ENCODE measurements at regions not wholly inside any gene's neighbourhood (a gene's known extent, or its start where the extent isn't known, plus 50 kb on each side); places are given as distances from the start of the nearest gene placed in this dataset.

GRCh38 chr7:93015101-93015778 is 102.5 kb downstream of the SAMD9 start:
- TF ChIP-seq CTCF (conservative IDR thresholded peaks at IDR 0.05; ENCODE audit: low read length) (no peak), EZH2phosphoT487 (IDR thresholded peaks at IDR 0.05; ENCODE audit: borderline replicate concordance) (no peak)

Measured in Loucy (cell line).